Loucy (cell line): ENCODE measurements at regions not wholly inside any gene's neighbourhood (a gene's known extent, or its start where the extent isn't known, plus 50 kb on each side); places are given as distances from the start of the nearest gene placed in this dataset.

ENCODE experiments used
- H2AFZ ChIP-seq: fragments of 200-600 bp; sonication (generic); 2 replicates; pipeline ENCODE4 v1.6.0; 2016; ENCODE audit warnings: antibody characterized with exemption, mild to moderate bottlenecking, low read length, moderate library complexity
- H3F3A ChIP-seq: fragments of 200-600 bp; 2 replicates; pipeline ENCODE4 v1.6.0; 2016; ENCODE audit warnings: antibody characterized with exemption, low read depth, mild to moderate bottlenecking
- H3K27me3 ChIP-seq: fragments of 200-600 bp; sonication (generic); 2 replicates; pipeline ENCODE4 v1.6.1; 2014; ENCODE audit warnings: low read length, mild to moderate bottlenecking; ENCODE audit not compliant: insufficient read depth, poor library complexity, severe bottlenecking
- H3K36me3 ChIP-seq: fragments of 200-600 bp; sonication (generic); 2 replicates; pipeline ENCODE4 v1.6.1; 2016; ENCODE audit warnings: low read length; ENCODE audit not compliant: insufficient read depth
- H3K4me1 ChIP-seq: fragments of 200-600 bp; sonication (generic); 2 replicates; pipeline ENCODE4 v1.5.1; 2014; ENCODE audit warnings: low read length, mild to moderate bottlenecking; ENCODE audit not compliant: insufficient read depth, poor library complexity, severe bottlenecking
- H3K4me2 ChIP-seq: fragments of 200-600 bp; sonication (generic); 2 replicates; pipeline ENCODE4 v1.6.0; 2014; ENCODE audit warnings: antibody characterized with exemption, low read length, low read depth, mild to moderate bottlenecking; ENCODE audit not compliant: poor library complexity, severe bottlenecking
- H3K4me3 ChIP-seq: fragments of 200-600 bp; sonication (generic); 2 replicates; pipeline ENCODE4 v1.5.1; 2014; ENCODE audit warnings: low read length, mild to moderate bottlenecking, mixed read lengths; ENCODE audit not compliant: poor library complexity, severe bottlenecking
- H3K79me2 ChIP-seq: fragments of 200-600 bp; sonication (generic); 2 replicates; pipeline ENCODE4 v1.6.1; 2014; ENCODE audit warnings: low read length; ENCODE audit not compliant: insufficient read depth
- H3K9ac ChIP-seq: fragments of 200-600 bp; sonication (generic); 2 replicates; pipeline ENCODE4 v1.6.0; 2014; ENCODE audit warnings: mild to moderate bottlenecking, low read depth, low read length, moderate library complexity; ENCODE audit not compliant: poor library complexity, severe bottlenecking
- H3K9me2 ChIP-seq: fragments of 200-600 bp; sonication (generic); replicated peaks from 2 replicates; pipeline ENCODE4 v1.6.1; 2016; ENCODE audit warnings: low read depth, low read length, mixed read lengths
- H3K9me3 ChIP-seq: fragments of 200-600 bp; sonication (generic); 2 replicates; pipeline ENCODE4 v1.6.1; 2014; ENCODE audit warnings: mild to moderate bottlenecking, antibody characterized with exemption, low read length, low read depth; ENCODE audit not compliant: insufficient read depth
- H4K20me1 ChIP-seq: fragments of 200-600 bp; sonication (generic); 2 replicates; pipeline ENCODE4 v1.6.0; 2014; ENCODE audit warnings: antibody characterized with exemption, low read length, mild to moderate bottlenecking; ENCODE audit not compliant: insufficient read depth, poor library complexity, severe bottlenecking
- EZH2phosphoT487 ChIP-seq: fragments of 200-600 bp; IDR thresholded peaks from 2 replicates; pipeline ENCODE4 v1.6.1; 2018; ENCODE audit warnings: antibody characterized with exemption, mild to moderate bottlenecking, moderate library complexity, borderline replicate concordance
- TF ChIP-seq, protein P1 (sequence below): fragments of 200-600 bp; sonication (generic); conservative IDR thresholded peaks from 2 replicates; pipeline ENCODE4 v1.5.1; 2014; ENCODE audit warnings: mild to moderate bottlenecking, antibody characterized with exemption, low read length

- no peak overlapping the region for H2AFZ ChIP-seq
- H3K4me1 ChIP-seq = no peaks in the 10 kb centered on the region
- no peaks in the 10 kb centered on the region for H4K20me1 ChIP-seq
- H3K9me2 ChIP-seq = no peaks in the 10 kb centered on the region
- no peaks in the 10 kb centered on the region for H3K36me3 ChIP-seq
- TF ChIP-seq EZH2phosphoT487 = no peak
- TF ChIP-seq, protein P1, sequence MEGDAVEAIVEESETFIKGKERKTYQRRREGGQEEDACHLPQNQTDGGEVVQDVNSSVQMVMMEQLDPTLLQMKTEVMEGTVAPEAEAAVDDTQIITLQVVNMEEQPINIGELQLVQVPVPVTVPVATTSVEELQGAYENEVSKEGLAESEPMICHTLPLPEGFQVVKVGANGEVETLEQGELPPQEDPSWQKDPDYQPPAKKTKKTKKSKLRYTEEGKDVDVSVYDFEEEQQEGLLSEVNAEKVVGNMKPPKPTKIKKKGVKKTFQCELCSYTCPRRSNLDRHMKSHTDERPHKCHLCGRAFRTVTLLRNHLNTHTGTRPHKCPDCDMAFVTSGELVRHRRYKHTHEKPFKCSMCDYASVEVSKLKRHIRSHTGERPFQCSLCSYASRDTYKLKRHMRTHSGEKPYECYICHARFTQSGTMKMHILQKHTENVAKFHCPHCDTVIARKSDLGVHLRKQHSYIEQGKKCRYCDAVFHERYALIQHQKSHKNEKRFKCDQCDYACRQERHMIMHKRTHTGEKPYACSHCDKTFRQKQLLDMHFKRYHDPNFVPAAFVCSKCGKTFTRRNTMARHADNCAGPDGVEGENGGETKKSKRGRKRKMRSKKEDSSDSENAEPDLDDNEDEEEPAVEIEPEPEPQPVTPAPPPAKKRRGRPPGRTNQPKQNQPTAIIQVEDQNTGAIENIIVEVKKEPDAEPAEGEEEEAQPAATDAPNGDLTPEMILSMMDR = no peak
- no peaks in the 10 kb centered on the region for H3F3A ChIP-seq
- no peak overlapping the region for H3K4me3 ChIP-seq
- H3K79me2 ChIP-seq = no peaks in the 10 kb centered on the region
- H3K9me3 ChIP-seq = 0 out of 2 replicates have a peak, but pooled peaks cover 6% of the 10 kb centered on the region
- H3K9ac ChIP-seq = no peak overlapping the region
- no peaks in the 10 kb centered on the region for H3K27me3 ChIP-seq
- no peak overlapping the region for H3K4me2 ChIP-seq
These were observed 890.8 kb upstream of the KLHL29 start for GRCh38 chr2:22494156-22494555.

GRCh38 chr2:22497064-22497463, 887.9 kb upstream of the KLHL29 start:
- no peaks in the 10 kb centered on the region for H3K9me3 ChIP-seq
- no peaks in the 10 kb centered on the region for H3F3A ChIP-seq
- TF ChIP-seq, protein P1 = no peak
- TF ChIP-seq EZH2phosphoT487 = no peak
- H3K9me2 ChIP-seq = no peaks in the 10 kb centered on the region
- no peak overlapping the region for H3K9ac ChIP-seq
- H3K27me3 ChIP-seq = no peaks in the 10 kb centered on the region
- no peak overlapping the region for H3K4me3 ChIP-seq
- H4K20me1 ChIP-seq = no peaks in the 10 kb centered on the region
- H3K4me2 ChIP-seq = no peak overlapping the region
- H3K79me2 ChIP-seq = no peaks in the 10 kb centered on the region
- H3K4me1 ChIP-seq = no peaks in the 10 kb centered on the region
- no peaks in the 10 kb centered on the region for H3K36me3 ChIP-seq
- H2AFZ ChIP-seq = no peak overlapping the region

- Histone ChIP-seq H3K9ac (no peak overlapping the region), H3K36me3 (no peaks in the 10 kb centered on the region), H3K4me2 (no peak overlapping the region), H3K79me2 (no peaks in the 10 kb centered on the region), H3K9me3 (no peaks in the 10 kb centered on the region), H2AFZ (no peak overlapping the region), H3K27me3 (no peaks in the 10 kb centered on the region), H4K20me1 (no peaks in the 10 kb centered on the region), H3K9me2 (no peaks in the 10 kb centered on the region), H3K4me1 (no peaks in the 10 kb centered on the region), H3F3A (no peaks in the 10 kb centered on the region), H3K4me3 (no peak overlapping the region)
- TF ChIP-seq EZH2phosphoT487 = no peak
- TF ChIP-seq, protein P1 = no peak
These were observed 887.2 kb upstream of the KLHL29 start for GRCh38 chr2:22497789-22498188.
